Trophoblast cell (in vitro differentiated cells and primary cell): ENCODE measurements at regions not wholly inside any gene's neighbourhood (a gene's known extent, or its start where the extent isn't known, plus 50 kb on each side); places are given as distances from the start of the nearest gene placed in this dataset.

Experiments
- DNase-seq, 2 donors: peaks; one replicate each; pipeline ENCODE4 v3.0.0-alpha.2; 2016
- H2AFZ ChIP-seq: 2 replicates; pipeline ENCODE4 v1.6.1; 2013; ENCODE audit warnings: low read length, moderate library complexity, mild to moderate bottlenecking; ENCODE audit not compliant: insufficient read depth, poor library complexity
- H2AK5ac ChIP-seq: 2 replicates; pipeline ENCODE4 v1.6.1; 2013; ENCODE audit warnings: mild to moderate bottlenecking, low read length
- H2BK120ac ChIP-seq: 2 replicates; pipeline ENCODE4 v1.6.1; 2013; ENCODE audit warnings: low read length, mild to moderate bottlenecking, moderate library complexity; ENCODE audit not compliant: insufficient read depth, poor library complexity
- H2BK12ac ChIP-seq: 2 replicates; pipeline ENCODE4 v1.6.1; 2013; ENCODE audit warnings: mild to moderate bottlenecking, low read length, moderate library complexity
- H2BK5ac ChIP-seq: 2 replicates; pipeline ENCODE4 v1.6.1; 2013; ENCODE audit warnings: low read length, low read depth, moderate library complexity, mild to moderate bottlenecking; ENCODE audit not compliant: poor library complexity
- H3K14ac ChIP-seq: 2 replicates; pipeline ENCODE4 v1.6.1; 2013; ENCODE audit warnings: mild to moderate bottlenecking, low read length
- H3K18ac ChIP-seq: 2 replicates; pipeline ENCODE4 v1.6.1; 2013; ENCODE audit warnings: mild to moderate bottlenecking, low read length
- H3K23ac ChIP-seq: 2 replicates; pipeline ENCODE4 v1.6.1; 2013; ENCODE audit warnings: low read length
- H3K27ac ChIP-seq: 2 replicates; pipeline ENCODE4 v1.5.1; 2013; ENCODE audit warnings: low read depth, mild to moderate bottlenecking, inconsistent platforms, low read length, moderate library complexity
- H3K27me3 ChIP-seq: 2 replicates; pipeline ENCODE4 v1.6.1; 2013; ENCODE audit warnings: inconsistent platforms, mild to moderate bottlenecking, low read length, moderate library complexity; ENCODE audit not compliant: insufficient read depth
- H3K36me3 ChIP-seq, 2 experiments: 1 replicate in 1 of 2; 2 replicates in 1 of 2; pipeline ENCODE4 v1.6.1; 2013; ENCODE audit warnings: low read length in 2 of 2, mild to moderate bottlenecking in 2 of 2, moderate library complexity in 1 of 2; ENCODE audit not compliant: insufficient read depth in 2 of 2, control insufficient read depth in 1 of 2
- H3K4ac ChIP-seq: 2 replicates; pipeline ENCODE4 v1.6.1; 2013; ENCODE audit warnings: low read depth, mild to moderate bottlenecking, low read length, moderate library complexity
- H3K4me1 ChIP-seq, 2 experiments: 1 replicate in 1 of 2; 2 replicates in 1 of 2; pipeline ENCODE4 v1.6.1; 2013; ENCODE audit warnings: low read length in 2 of 2, mild to moderate bottlenecking in 2 of 2, moderate library complexity in 1 of 2; ENCODE audit not compliant: insufficient read depth in 2 of 2, control insufficient read depth in 1 of 2
- H3K4me2 ChIP-seq: 2 replicates; pipeline ENCODE4 v1.6.1; 2013; ENCODE audit warnings: inconsistent platforms, mild to moderate bottlenecking, low read length, moderate library complexity
- H3K4me3 ChIP-seq: 2 replicates; pipeline ENCODE4 v1.5.1; 2013; ENCODE audit warnings: mild to moderate bottlenecking, low read depth, low read length, inconsistent platforms
- H3K79me1 ChIP-seq: one replicate; pipeline ENCODE4 v1.6.1; 2013; ENCODE audit warnings: low read length
- H3K79me2 ChIP-seq: 2 replicates; pipeline ENCODE4 v1.6.1; 2013; ENCODE audit warnings: low read length, mild to moderate bottlenecking; ENCODE audit not compliant: control insufficient read depth, insufficient read depth, poor library complexity
- H3K9ac ChIP-seq: 2 replicates; pipeline ENCODE4 v1.6.1; 2013; ENCODE audit warnings: mild to moderate bottlenecking, low read length
- H3K9me3 ChIP-seq: 2 replicates; pipeline ENCODE4 v1.6.1; 2013; ENCODE audit warnings: low read depth, mild to moderate bottlenecking, control low read depth, inconsistent platforms, low read length; ENCODE audit not compliant: insufficient read depth
- H4K12ac ChIP-seq: 2 replicates; pipeline ENCODE4 v1.6.1; 2013; ENCODE audit warnings: low read depth, mild to moderate bottlenecking, low read length, moderate library complexity
- H4K8ac ChIP-seq: 2 replicates; pipeline ENCODE4 v1.6.1; 2013; ENCODE audit warnings: low read depth, mild to moderate bottlenecking, low read length, moderate library complexity
- H4K91ac ChIP-seq: one replicate; pipeline ENCODE4 v1.6.1; 2013; ENCODE audit warnings: low read depth, mild to moderate bottlenecking, low read length, moderate library complexity
- WGBS: extraction: QIAGEN DNeasy Blood & Tissue Kit; methylation state at CpG from one replicate; pipeline ENCODE4 v1.1.7; 2013; ENCODE audit warnings: missing lambda C conversion rate; ENCODE audit not compliant: insufficient read length, insufficient coverage; ENCODE audit errors: extremely low coverage; 5-methylcytosine and 5-hydroxymethylcytosine counted together

DNA sequence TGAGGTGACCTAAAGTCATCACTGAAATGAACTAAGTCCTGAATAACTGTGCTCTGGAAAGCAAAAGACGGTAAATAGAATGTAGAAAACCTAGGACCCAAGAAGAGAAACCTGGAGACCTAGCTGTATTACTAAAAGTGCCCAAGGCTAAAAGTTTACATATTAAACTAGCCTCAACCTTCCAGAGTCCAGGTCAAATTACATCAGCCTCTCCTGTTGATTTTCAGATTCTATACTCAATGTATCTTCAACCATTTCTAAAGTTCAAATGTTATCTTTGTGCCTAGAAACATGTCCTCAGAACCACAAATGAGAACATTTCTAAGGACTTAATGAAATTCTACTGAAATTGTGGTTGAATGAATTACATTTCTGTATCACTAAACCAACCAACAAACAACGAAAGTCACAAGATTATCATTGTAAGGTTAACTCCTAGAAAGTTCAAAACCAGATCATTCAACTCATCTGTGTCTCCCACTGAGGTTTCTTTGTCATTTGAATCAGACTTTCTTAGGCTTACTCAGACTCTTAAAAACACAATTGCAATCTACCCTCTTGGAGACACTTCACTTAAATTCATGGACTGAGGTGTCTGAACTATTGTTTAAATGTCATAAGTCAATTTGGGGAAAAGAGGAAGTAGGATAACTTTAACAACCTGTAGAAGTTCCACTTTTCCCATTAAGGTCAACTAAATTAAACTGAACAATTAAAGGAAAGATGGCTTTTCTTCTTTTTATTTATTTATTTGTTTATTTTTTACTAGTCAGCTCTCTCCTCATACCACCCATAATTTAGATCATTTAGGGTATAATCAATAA is 207.7 kb downstream of the BARHL2 start:
- no peaks in the 10 kb centered on the region for H3K36me3 ChIP-seq
- H3K23ac ChIP-seq, result no peak overlapping the region
- H2BK12ac ChIP-seq, result no peak overlapping the region
- H3K4me1 ChIP-seq, result no peaks in the 10 kb centered on the region
- no peak overlapping the region for H3K4me2 ChIP-seq
- no peak overlapping the region for H3K14ac ChIP-seq
- no peak overlapping the region for H2AFZ ChIP-seq
- H3K27me3 ChIP-seq, result no peaks in the 10 kb centered on the region
- peaks cover 2% of the 10 kb centered on the region for H3K9me3 ChIP-seq
- H3K79me2 ChIP-seq, result no peaks in the 10 kb centered on the region
- H3K4me3 ChIP-seq, result no peak overlapping the region
- no peak overlapping the region for H4K12ac ChIP-seq
- no peak for DNase-seq
- H3K27ac ChIP-seq, result no peak overlapping the region
- H3K79me1 ChIP-seq, result no peaks in the 10 kb centered on the region
- no peak overlapping the region for H4K91ac ChIP-seq
- H3K9ac ChIP-seq, result no peak overlapping the region
- H3K4ac ChIP-seq, result no peak overlapping the region
- no peak overlapping the region for H3K18ac ChIP-seq
- H2AK5ac ChIP-seq, result no peak overlapping the region
- H4K8ac ChIP-seq, result no peak overlapping the region
- H2BK5ac ChIP-seq, result no peak overlapping the region
- no peak overlapping the region for H2BK120ac ChIP-seq
- WGBS, result no CpG with 5 or more reads among the region's 2 CpGs

DNA sequence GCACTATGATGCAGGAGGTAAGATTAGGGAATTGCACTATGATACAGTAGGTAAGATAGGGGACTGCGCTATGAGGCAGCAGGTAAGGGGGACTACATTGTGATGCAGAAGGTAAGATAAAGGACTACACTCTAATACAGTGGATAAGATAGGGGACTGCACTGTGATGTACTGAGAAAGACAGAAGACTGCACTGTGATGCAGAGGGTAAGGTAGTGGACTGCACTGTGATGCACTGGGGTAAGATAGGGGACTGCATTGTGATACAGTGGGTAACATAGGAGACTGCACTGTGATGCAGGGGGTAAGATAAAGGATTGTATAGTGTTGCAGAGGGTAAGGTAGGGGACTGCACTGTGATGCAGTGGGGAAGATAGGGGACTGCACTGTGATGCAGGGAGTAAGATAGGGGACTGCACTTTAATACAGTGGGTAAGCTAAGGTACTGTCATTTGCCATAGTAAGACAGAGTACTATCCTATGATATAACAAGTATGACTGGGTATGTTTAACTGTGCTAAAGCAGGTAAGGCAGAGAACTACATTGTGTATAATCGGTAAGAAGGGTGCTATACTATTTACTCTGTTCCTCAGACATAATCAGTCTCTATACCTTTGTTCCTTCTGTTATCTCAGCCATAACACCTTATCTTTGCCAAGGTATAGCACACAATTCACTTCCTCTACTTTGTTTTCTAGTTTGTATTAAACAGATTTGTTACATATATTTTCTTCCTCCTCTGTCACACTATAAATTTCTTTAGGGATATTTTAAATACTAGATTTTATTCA is 208.5 kb downstream of the BARHL2 start:
- no peaks in the 10 kb centered on the region for H3K4me1 ChIP-seq
- H2BK120ac ChIP-seq, result no peak overlapping the region
- no peak for DNase-seq
- H3K18ac ChIP-seq, result no peak overlapping the region
- no peak overlapping the region for H2BK5ac ChIP-seq
- H3K36me3 ChIP-seq, result no peaks in the 10 kb centered on the region
- no peak overlapping the region for H3K4me3 ChIP-seq
- H3K14ac ChIP-seq, result no peak overlapping the region
- H3K27me3 ChIP-seq, result no peaks in the 10 kb centered on the region
- H3K79me2 ChIP-seq, result no peaks in the 10 kb centered on the region
- H3K79me1 ChIP-seq, result no peaks in the 10 kb centered on the region
- no peak overlapping the region for H2AFZ ChIP-seq
- no peak overlapping the region for H4K91ac ChIP-seq
- H4K8ac ChIP-seq, result no peak overlapping the region
- peaks cover 2% of the 10 kb centered on the region for H3K9me3 ChIP-seq
- H3K4me2 ChIP-seq, result no peak overlapping the region
- no peak overlapping the region for H2AK5ac ChIP-seq
- no peak overlapping the region for H3K23ac ChIP-seq
- WGBS, result no CpG with 5 or more reads among the region's 2 CpGs
- no peak overlapping the region for H2BK12ac ChIP-seq
- no peak overlapping the region for H3K9ac ChIP-seq
- no peak overlapping the region for H3K27ac ChIP-seq
- no peak overlapping the region for H3K4ac ChIP-seq
- H4K12ac ChIP-seq, result no peak overlapping the region

DNA sequence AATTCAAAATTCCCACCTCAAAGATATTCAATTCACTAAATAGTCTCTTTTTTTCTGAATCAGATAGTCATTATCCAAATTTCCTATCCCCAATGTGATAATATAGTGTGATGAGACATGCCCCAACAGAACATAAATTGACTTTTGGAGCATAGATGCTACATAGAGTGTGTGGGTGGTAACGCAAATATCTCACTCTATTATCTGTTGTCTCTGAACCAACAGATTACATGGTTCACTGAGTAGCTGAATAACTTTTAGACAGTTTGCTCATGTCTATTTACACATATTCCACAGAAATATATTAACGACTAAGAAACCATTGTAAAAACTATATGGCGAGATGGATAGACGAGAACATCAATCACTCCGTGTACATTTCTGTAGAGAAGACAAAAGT is 209.9 kb downstream of the BARHL2 start:
- no peak overlapping the region for H3K14ac ChIP-seq
- no peak overlapping the region for H3K4me2 ChIP-seq
- no peak overlapping the region for H2BK12ac ChIP-seq
- H3K18ac ChIP-seq, result no peak overlapping the region
- no peak overlapping the region for H2AK5ac ChIP-seq
- no peaks in the 10 kb centered on the region for H3K79me1 ChIP-seq
- no peak overlapping the region for H4K12ac ChIP-seq
- DNase-seq, result no peak
- no peak overlapping the region for H4K8ac ChIP-seq
- H3K36me3 ChIP-seq, result no peaks in the 10 kb centered on the region
- no peak overlapping the region for H2AFZ ChIP-seq
- no peak overlapping the region for H2BK5ac ChIP-seq
- no peak overlapping the region for H3K23ac ChIP-seq
- no peaks in the 10 kb centered on the region for H3K4me1 ChIP-seq
- no peak overlapping the region for H3K4ac ChIP-seq
- H4K91ac ChIP-seq, result no peak overlapping the region
- WGBS, result no CpG with 5 or more reads among the region's 5 CpGs
- H3K27me3 ChIP-seq, result no peaks in the 10 kb centered on the region
- no peaks in the 10 kb centered on the region for H3K79me2 ChIP-seq
- no peak overlapping the region for H3K4me3 ChIP-seq
- no peak overlapping the region for H3K9ac ChIP-seq
- H2BK120ac ChIP-seq, result no peak overlapping the region
- no peak overlapping the region for H3K27ac ChIP-seq
- H3K9me3 ChIP-seq, result no peaks in the 10 kb centered on the region

DNA sequence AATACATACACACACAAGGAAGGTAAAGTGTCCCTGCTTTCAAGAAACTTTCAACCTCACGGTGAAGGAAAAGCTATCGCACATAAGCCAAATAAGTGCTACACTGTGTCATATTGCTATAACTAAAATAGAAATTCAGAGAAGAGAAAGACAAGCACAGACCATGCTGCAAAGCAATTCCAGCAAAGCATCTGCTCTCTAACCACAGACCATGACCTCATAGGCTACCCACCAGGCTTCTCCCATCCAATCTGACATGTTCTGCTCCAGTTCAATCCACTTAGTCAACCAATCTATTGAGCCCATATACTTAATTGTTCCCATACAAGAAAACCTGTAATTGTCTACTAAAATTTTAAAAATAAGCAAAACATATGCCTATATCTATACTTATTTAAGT is 211.3 kb downstream of the BARHL2 start:
- no peak overlapping the region for H2BK120ac ChIP-seq
- H3K14ac ChIP-seq, result no peak overlapping the region
- H3K27me3 ChIP-seq, result no peaks in the 10 kb centered on the region
- no peak overlapping the region for H2BK5ac ChIP-seq
- H3K4ac ChIP-seq, result no peak overlapping the region
- H3K9me3 ChIP-seq, result no peaks in the 10 kb centered on the region
- H3K4me3 ChIP-seq, result no peak overlapping the region
- H2AFZ ChIP-seq, result no peak overlapping the region
- no peak overlapping the region for H4K8ac ChIP-seq
- H3K79me2 ChIP-seq, result no peaks in the 10 kb centered on the region
- H3K36me3 ChIP-seq, result no peaks in the 10 kb centered on the region
- H2AK5ac ChIP-seq, result no peak overlapping the region
- no peak overlapping the region for H4K91ac ChIP-seq
- no peak overlapping the region for H3K9ac ChIP-seq
- H3K18ac ChIP-seq, result no peak overlapping the region
- no peak overlapping the region for H2BK12ac ChIP-seq
- H3K4me2 ChIP-seq, result no peak overlapping the region
- no peak for DNase-seq
- no peak overlapping the region for H3K23ac ChIP-seq
- H3K27ac ChIP-seq, result no peak overlapping the region
- H3K79me1 ChIP-seq, result no peaks in the 10 kb centered on the region
- WGBS, result no CpG with 5 or more reads among the region's 2 CpGs
- H4K12ac ChIP-seq, result no peak overlapping the region
- no peaks in the 10 kb centered on the region for H3K4me1 ChIP-seq
